Loucy (cell line): ENCODE measurements at regions not wholly inside any gene's neighbourhood (a gene's known extent, or its start where the extent isn't known, plus 50 kb on each side); places are given as distances from the start of the nearest gene placed in this dataset.

Source experiments
- EZH2phosphoT487 ChIP-seq: fragments of 200-600 bp; IDR thresholded peaks from 2 replicates; pipeline ENCODE4 v1.6.1; 2018; ENCODE audit warnings: antibody characterized with exemption, mild to moderate bottlenecking, moderate library complexity, borderline replicate concordance
- TF ChIP-seq, protein P1 (sequence below): fragments of 200-600 bp; sonication (generic); conservative IDR thresholded peaks from 2 replicates; pipeline ENCODE4 v1.5.1; 2014; ENCODE audit warnings: mild to moderate bottlenecking, antibody characterized with exemption, low read length

DNA sequence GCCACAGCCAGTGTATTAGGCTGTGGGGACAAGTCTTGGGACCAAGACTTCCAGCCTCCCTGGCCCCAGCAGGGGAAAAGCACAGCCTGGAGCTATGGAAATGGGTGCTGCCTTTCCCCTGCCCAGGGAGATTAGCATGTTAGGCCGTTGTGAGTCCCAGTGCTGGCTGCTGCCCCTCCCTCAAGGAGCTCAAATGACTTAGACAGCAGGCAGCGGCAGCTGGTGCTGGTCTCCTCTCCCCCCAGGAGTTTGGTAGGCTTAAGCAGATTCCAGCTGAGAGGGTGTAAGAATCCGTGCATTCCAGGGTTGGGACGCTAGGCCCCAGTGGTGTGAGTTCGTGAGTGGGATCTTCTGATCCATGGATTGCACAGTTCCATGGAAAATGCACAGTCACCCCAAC, 301.5 kb upstream of the PHF14 start:
- TF ChIP-seq, protein P1, sequence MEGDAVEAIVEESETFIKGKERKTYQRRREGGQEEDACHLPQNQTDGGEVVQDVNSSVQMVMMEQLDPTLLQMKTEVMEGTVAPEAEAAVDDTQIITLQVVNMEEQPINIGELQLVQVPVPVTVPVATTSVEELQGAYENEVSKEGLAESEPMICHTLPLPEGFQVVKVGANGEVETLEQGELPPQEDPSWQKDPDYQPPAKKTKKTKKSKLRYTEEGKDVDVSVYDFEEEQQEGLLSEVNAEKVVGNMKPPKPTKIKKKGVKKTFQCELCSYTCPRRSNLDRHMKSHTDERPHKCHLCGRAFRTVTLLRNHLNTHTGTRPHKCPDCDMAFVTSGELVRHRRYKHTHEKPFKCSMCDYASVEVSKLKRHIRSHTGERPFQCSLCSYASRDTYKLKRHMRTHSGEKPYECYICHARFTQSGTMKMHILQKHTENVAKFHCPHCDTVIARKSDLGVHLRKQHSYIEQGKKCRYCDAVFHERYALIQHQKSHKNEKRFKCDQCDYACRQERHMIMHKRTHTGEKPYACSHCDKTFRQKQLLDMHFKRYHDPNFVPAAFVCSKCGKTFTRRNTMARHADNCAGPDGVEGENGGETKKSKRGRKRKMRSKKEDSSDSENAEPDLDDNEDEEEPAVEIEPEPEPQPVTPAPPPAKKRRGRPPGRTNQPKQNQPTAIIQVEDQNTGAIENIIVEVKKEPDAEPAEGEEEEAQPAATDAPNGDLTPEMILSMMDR: no peak
- TF ChIP-seq EZH2phosphoT487: no peak
